Esophagus squamous epithelium (tissue), 4 donors: ENCODE measurements at regions not wholly inside any gene's neighbourhood (a gene's known extent, or its start where the extent isn't known, plus 50 kb on each side); places are given as distances from the start of the nearest gene placed in this dataset.

Experiments used
- CTCF ChIP-seq, 6 experiments: fragments of 450-650 bp in 4 of 6; fragments of 200-600 bp in 2 of 6; sonication (generic) in 2 of 6; IDR thresholded peaks; one replicate each; pipeline ENCODE4 v1.5.1; 2016 to 2019; ENCODE audit warnings: antibody characterized with exemption in 6 of 6, mild to moderate bottlenecking in 4 of 6, moderate library complexity in 4 of 6
- POLR2A ChIP-seq, 4 donors: fragments of 450-650 bp; IDR thresholded peaks; one replicate each; pipeline ENCODE4 v1.6.1; 2017; ENCODE audit warnings: antibody characterized with exemption in 4 of 4, mild to moderate bottlenecking in 4 of 4, moderate library complexity in 3 of 4

DNA sequence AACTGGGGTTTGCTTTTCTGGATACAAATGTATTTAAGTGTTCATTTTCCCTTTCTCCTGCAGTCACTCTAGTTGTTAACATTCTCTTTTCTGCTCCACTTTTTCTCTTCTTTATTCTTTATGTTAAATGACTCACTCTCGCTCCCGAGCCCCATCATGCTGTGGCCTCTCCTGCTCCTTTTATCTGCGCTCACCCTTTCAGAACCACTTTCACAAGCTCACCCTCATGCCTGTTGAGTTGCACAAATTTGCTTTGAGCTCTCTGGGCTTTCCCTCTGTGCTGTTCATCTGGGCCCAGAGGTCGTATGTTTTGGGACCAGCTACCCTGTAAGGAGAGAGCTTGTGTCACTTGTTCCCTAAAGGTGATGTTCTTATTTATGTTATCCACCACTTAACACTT, 98.1 kb upstream of the ASCC3 start:
- TF ChIP-seq CTCF (IDR thresholded peaks at IDR 0.05) (no peak), POLR2A (IDR thresholded peaks at IDR 0.05) (no peak)
